Activated CD8-positive, alpha-beta T cell treated with anti-CD3 and anti-CD28 coated beads, Interleukin-2, amount 10 ng/mL, durations not matched to agents 7 days and 5 days (primary cell): ENCODE measurements at regions not wholly inside any gene's neighbourhood (a gene's known extent, or its start where the extent isn't known, plus 50 kb on each side); places are given as distances from the start of the nearest gene placed in this dataset.

Source experiments
- ATAC-seq: fragments of 150-1000 bp; cut with Tn5 transposase; one replicate; pipeline ENCODE4 v1.10.0; 2021; ENCODE audit warnings: moderate library complexity
- CTCF ChIA-PET: fragments of 350-600 bp; sonication (Branson Sonifier 250); formaldehyde crosslinking; loops from one replicate; lab custom pipeline; 2021; ENCODE audit warnings: antibody characterized with exemption; lab: Charles Lee
- POLR2A ChIA-PET: fragments of 350-600 bp; sonication (Branson Sonifier 250); formaldehyde crosslinking; loops from one replicate; lab custom pipeline; 2021; ENCODE audit warnings: antibody characterized with exemption; lab: Charles Lee
- DNase-seq: peaks from one replicate; pipeline ENCODE4 v3.0.0-alpha.2; 2020
- H3K27ac Mint-ChIP-seq: one replicate; pipeline ENCODE4 v1.8.0; 2021; ENCODE audit warnings: mild to moderate bottlenecking, mixed read lengths
- H3K27me3 Mint-ChIP-seq: one replicate; pipeline ENCODE4 v1.8.0; 2021; ENCODE audit warnings: low read depth, mixed read lengths
- H3K36me3 Mint-ChIP-seq: one replicate; pipeline ENCODE4 v1.8.0; 2021; ENCODE audit warnings: low read depth, mixed read lengths
- H3K4me1 Mint-ChIP-seq: one replicate; pipeline ENCODE4 v1.8.0; 2021; ENCODE audit warnings: low read depth, mixed read lengths
- H3K4me3 Mint-ChIP-seq: one replicate; pipeline ENCODE4 v1.8.0; 2021; ENCODE audit warnings: mild to moderate bottlenecking, mixed read lengths
- H3K9me3 Mint-ChIP-seq: one replicate; pipeline ENCODE4 v1.8.0; 2022; ENCODE audit warnings: mixed read lengths; ENCODE audit not compliant: insufficient read depth

- CTCF ChIA-PET: no interaction called here
- H3K27ac Mint-ChIP-seq: no peak overlapping the region
- no peak overlapping the region for H3K4me3 Mint-ChIP-seq
- H3K36me3 Mint-ChIP-seq: no peaks in the 10 kb centered on the region
- POLR2A ChIA-PET: no interaction called here
- ATAC-seq (no peak), DNase-seq (no peak)
- peaks cover 2% of the 10 kb centered on the region for H3K27me3 Mint-ChIP-seq
- H3K9me3 Mint-ChIP-seq: no peaks in the 10 kb centered on the region
- H3K4me1 Mint-ChIP-seq: no peaks in the 10 kb centered on the region
Observed at GRCh38 chr10:33421789-33422462, 87.5 kb upstream of the NRP1 start.

- ChIA-PET CTCF (no interaction called here), POLR2A (interaction anchor here (0.6 kb wide), 1 partner anchor 75 kb away, joined by 3 read pairs; no protein-coding TSS in a partner anchor)
- H3K36me3 Mint-ChIP-seq: no peaks in the 10 kb centered on the region
Observed at GRCh38 chr10:33419311-33419710, 84.8 kb upstream of the NRP1 start.

GRCh38 chr10:33418301-33418700, 83.8 kb upstream of the NRP1 start:
- Mint-ChIP-seq H3K9me3 (no peaks in the 10 kb centered on the region), H3K27me3 (peaks cover 2% of the 10 kb centered on the region), H3K27ac (no peak overlapping the region), H3K4me3 (no peak overlapping the region), H3K36me3 (no peaks in the 10 kb centered on the region), H3K4me1 (no peaks in the 10 kb centered on the region)
- POLR2A ChIA-PET: no interaction called here
- CTCF ChIA-PET: no interaction called here
- no peak for DNase-seq
- no peak for ATAC-seq

More at GRCh38 chr10:33419311-33419710, 84.8 kb upstream of the NRP1 start:
- H3K9me3 Mint-ChIP-seq: no peaks in the 10 kb centered on the region
- no peaks in the 10 kb centered on the region for H3K4me1 Mint-ChIP-seq
- ATAC-seq (no peak), DNase-seq (no peak)
- no peak overlapping the region for H3K4me3 Mint-ChIP-seq
- no peak overlapping the region for H3K27ac Mint-ChIP-seq
- peaks cover 2% of the 10 kb centered on the region for H3K27me3 Mint-ChIP-seq

GRCh38 chr10:33416691-33417090, 82.2 kb upstream of the NRP1 start:
- Mint-ChIP-seq H3K4me1 (no peaks in the 10 kb centered on the region), H3K4me3 (no peak overlapping the region), H3K27me3 (peaks cover 6% of the 10 kb centered on the region), H3K36me3 (no peaks in the 10 kb centered on the region), H3K27ac (no peak overlapping the region), H3K9me3 (no peaks in the 10 kb centered on the region)
- ChIA-PET POLR2A (no interaction called here), CTCF (no interaction called here)
- ATAC-seq: no peak
- DNase-seq: no peak

- ChIA-PET POLR2A (no interaction called here), CTCF (no interaction called here)
- Mint-ChIP-seq H3K36me3 (no peaks in the 10 kb centered on the region), H3K27me3 (peaks cover 9% of the 10 kb centered on the region), H3K9me3 (no peaks in the 10 kb centered on the region), H3K4me3 (no peak overlapping the region), H3K4me1 (no peaks in the 10 kb centered on the region), H3K27ac (no peak overlapping the region)
- DNase-seq (no peak), ATAC-seq (no peak)
Observed at GRCh38 chr10:33416209-33416608, 81.7 kb upstream of the NRP1 start.

GRCh38 chr10:33414841-33415240, 80.4 kb upstream of the NRP1 start:
- no peaks in the 10 kb centered on the region for H3K4me1 Mint-ChIP-seq
- DNase-seq (no peak), ATAC-seq (no peak)
- H3K9me3 Mint-ChIP-seq: no peaks in the 10 kb centered on the region
- ChIA-PET POLR2A (no interaction called here), CTCF (no interaction called here)
- peaks cover 9% of the 10 kb centered on the region for H3K27me3 Mint-ChIP-seq
- no peaks in the 10 kb centered on the region for H3K36me3 Mint-ChIP-seq
- no peak overlapping the region for H3K27ac Mint-ChIP-seq
- no peak overlapping the region for H3K4me3 Mint-ChIP-seq

- POLR2A ChIA-PET: no interaction called here
- CTCF ChIA-PET: no interaction called here
- H3K27ac Mint-ChIP-seq: no peak overlapping the region
- H3K9me3 Mint-ChIP-seq: no peaks in the 10 kb centered on the region
- H3K27me3 Mint-ChIP-seq: peaks cover 8% of the 10 kb centered on the region
- no peaks in the 10 kb centered on the region for H3K36me3 Mint-ChIP-seq
- no peak for DNase-seq
- no peak for ATAC-seq
- no peaks in the 10 kb centered on the region for H3K4me1 Mint-ChIP-seq
- H3K4me3 Mint-ChIP-seq: no peak overlapping the region
Observed at GRCh38 chr10:33412653-33413361, 78.3 kb upstream of the NRP1 start.

- no peak for DNase-seq
Observed at GRCh38 chr10:33412241-33412640, 77.8 kb upstream of the NRP1 start.

GRCh38 chr10:33410860-33411234, 76.4 kb upstream of the NRP1 start:
- CTCF ChIA-PET: no interaction called here
- no peak overlapping the region for H3K4me3 Mint-ChIP-seq
- no peak for ATAC-seq
- no peaks in the 10 kb centered on the region for H3K36me3 Mint-ChIP-seq
- H3K4me1 Mint-ChIP-seq: no peaks in the 10 kb centered on the region
- DNase-seq: no peak
- no peak overlapping the region for H3K27ac Mint-ChIP-seq
- POLR2A ChIA-PET: no interaction called here
- H3K9me3 Mint-ChIP-seq: no peaks in the 10 kb centered on the region
- peaks cover 8% of the 10 kb centered on the region for H3K27me3 Mint-ChIP-seq

More at GRCh38 chr10:33412241-33412640, 77.8 kb upstream of the NRP1 start:
- Mint-ChIP-seq H3K27ac (no peak overlapping the region), H3K9me3 (no peaks in the 10 kb centered on the region), H3K36me3 (no peaks in the 10 kb centered on the region), H3K4me3 (no peak overlapping the region), H3K4me1 (no peaks in the 10 kb centered on the region), H3K27me3 (peaks cover 8% of the 10 kb centered on the region)
- ChIA-PET CTCF (no interaction called here), POLR2A (no interaction called here)
- no peak for ATAC-seq

- CTCF ChIA-PET: no interaction called here
- POLR2A ChIA-PET: no interaction called here
Observed at GRCh38 chr10:33410096-33410859, 75.8 kb upstream of the NRP1 start.

GRCh38 chr10:33406596-33406995, 72.1 kb upstream of the NRP1 start:
- ChIA-PET CTCF (no interaction called here), POLR2A (no interaction called here)
- Mint-ChIP-seq H3K4me3 (no peak overlapping the region), H3K27ac (no peak overlapping the region), H3K27me3 (peaks cover 4% of the 10 kb centered on the region), H3K36me3 (no peaks in the 10 kb centered on the region), H3K4me1 (no peaks in the 10 kb centered on the region), H3K9me3 (no peaks in the 10 kb centered on the region)
- DNase-seq: no peak
- ATAC-seq: no peak

More at GRCh38 chr10:33410096-33410859, 75.8 kb upstream of the NRP1 start:
- Mint-ChIP-seq H3K4me1 (no peaks in the 10 kb centered on the region), H3K4me3 (no peak overlapping the region), H3K27ac (no peak overlapping the region), H3K27me3 (peaks cover 8% of the 10 kb centered on the region), H3K9me3 (no peaks in the 10 kb centered on the region), H3K36me3 (no peaks in the 10 kb centered on the region)
- DNase-seq: no peak
- no peak for ATAC-seq
